Psoas muscle (tissue), 7 donors: ENCODE measurements at regions not wholly inside any gene's neighbourhood (a gene's known extent, or its start where the extent isn't known, plus 50 kb on each side); places are given as distances from the start of the nearest gene placed in this dataset.

ENCODE experiments used
- ATAC-seq, 4 donors: fragments of 200-7000 bp; cut with Tn5 transposase; one replicate each; pipeline ENCODE4 v1.9.1; 2020; ENCODE audit warnings: moderate library complexity in 3 of 4, mild to moderate bottlenecking in 2 of 4
- DNase-seq, 2 donors: peaks; one replicate each; pipeline ENCODE4 v3.0.0-alpha.2; 2020
- H3K27ac ChIP-seq: fragments of 200-600 bp; one replicate; pipeline ENCODE4 v1.8.0; 2022
- H3K27me3 ChIP-seq, 3 donors: fragments of 200-600 bp in 1 of 3; one replicate each; pipeline versions ENCODE4 v1.6.1 to v1.8.0; 2013 to 2022; ENCODE audit warnings: low read length in 2 of 3, mild to moderate bottlenecking in 2 of 3, moderate library complexity in 1 of 3; ENCODE audit not compliant: insufficient read depth in 3 of 3
- H3K36me3 ChIP-seq, 2 donors: fragments of 200-600 bp in 1 of 2; one replicate each; pipeline versions ENCODE4 v1.6.1 to v1.8.0; 2013 to 2022; ENCODE audit warnings: low read depth in 1 of 2, mild to moderate bottlenecking in 1 of 2, moderate library complexity in 1 of 2; ENCODE audit not compliant: insufficient read depth in 1 of 2
- H3K4me1 ChIP-seq: fragments of 200-600 bp; one replicate; pipeline ENCODE4 v1.8.0; 2022
- H3K4me3 ChIP-seq: fragments of 200-600 bp; one replicate; pipeline ENCODE4 v1.8.0; 2022; ENCODE audit warnings: mild to moderate bottlenecking
- H3K9me3 ChIP-seq: fragments of 200-600 bp; one replicate; pipeline ENCODE4 v1.8.0; 2022
- CTCF ChIP-seq: fragments of 200-600 bp; IDR thresholded peaks from one replicate; pipeline ENCODE4 v1.8.0; 2022; ENCODE audit warnings: antibody characterized with exemption
- WGBS, 3 donors: extraction: QIAGEN DNeasy Blood & Tissue Kit; methylation state at CpG; one replicate each; pipeline versions ENCODE4 v1.1.6 to v1.1.7; 2013; 5-methylcytosine and 5-hydroxymethylcytosine counted together
- intact Hi-C, 2 donors: fragments of 100-400 bp; cut with DNase I; formaldehyde crosslinking; loops; one replicate each; pipeline versions ENCODE4 v1.11.0 to v1.14.2; 2022
- donor health status: healthy with polysubstance abuse.
- donor health status: DM: no; HTN: no; CAD: no; lungs with moderate emphysema.
- donor health status: Bipolar disorder and iron deficiency.
- donor health status: healthy.
- donor health status: DM: yes; HTN: yes; CAD: no.
- donor health status: DM: no; HTN: no; CAD: no.
- donor health status: DM: yes; HTN: yes; CAD: no.

- 59 to 64% (median 64%) methylated on average over 7 of the region's 7 CpGs for WGBS, 3 donors
- no peak overlapping the region for H3K27ac ChIP-seq
- H3K4me1 ChIP-seq = no peaks in the 10 kb centered on the region
- H3K27me3 ChIP-seq = no peaks in the 10 kb centered on the region
- intact Hi-C loops = no loop called here
- no peaks in the 10 kb centered on the region for H3K9me3 ChIP-seq
- H3K4me3 ChIP-seq = no peak overlapping the region
- no peak for TF ChIP-seq CTCF
- ATAC-seq (no peak), DNase-seq (no peak)
- H3K36me3 ChIP-seq = no peaks in the 10 kb centered on the region
These were observed 258.0 kb downstream of the FAT3 start for GRCh38 chr11:92482492-92483060.

GRCh38 chr11:92484570-92484969 lies 260.0 kb downstream of the FAT3 start:
- Histone ChIP-seq H3K9me3 (no peaks in the 10 kb centered on the region), H3K27ac (no peak overlapping the region), H3K36me3 (no peaks in the 10 kb centered on the region), H3K4me1 (no peaks in the 10 kb centered on the region), H3K27me3 (no peaks in the 10 kb centered on the region), H3K4me3 (no peak overlapping the region)
- intact Hi-C loops = no loop called here
- no peak for DNase-seq
- no peak for TF ChIP-seq CTCF
- ATAC-seq = no peak
- WGBS, 3 donors = 93 to 97% (median 96%) methylated on average over 4 of the region's 4 CpGs

- DNase-seq = no peak
- H3K27me3 ChIP-seq = no peaks in the 10 kb centered on the region
- WGBS, 3 donors = 77 to 85% (median 81%) methylated on average over 3 of the region's 3 CpGs
These were observed 265.3 kb downstream of the FAT3 start for GRCh38 chr11:92489826-92490399.

GRCh38 chr11:92492372-92492771 lies 267.8 kb downstream of the FAT3 start:
- H3K4me3 ChIP-seq = no peak overlapping the region
- TF ChIP-seq CTCF = no peak
- 79 to 92% (median 86%) methylated on average over 1 of the region's 1 CpG for WGBS, 3 donors

More at GRCh38 chr11:92489826-92490399, 265.3 kb downstream of the FAT3 start:
- intact Hi-C loops = no loop called here
- Histone ChIP-seq H3K36me3 (no peaks in the 10 kb centered on the region), H3K4me3 (no peak overlapping the region), H3K9me3 (no peaks in the 10 kb centered on the region), H3K4me1 (no peaks in the 10 kb centered on the region), H3K27ac (no peak overlapping the region)
- no peak for TF ChIP-seq CTCF
- ATAC-seq = no peak

More at GRCh38 chr11:92492372-92492771, 267.8 kb downstream of the FAT3 start:
- intact Hi-C loops = no loop called here
- Histone ChIP-seq H3K27me3 (no peaks in the 10 kb centered on the region), H3K4me1 (no peaks in the 10 kb centered on the region), H3K9me3 (no peaks in the 10 kb centered on the region), H3K36me3 (no peaks in the 10 kb centered on the region), H3K27ac (no peak overlapping the region)
- ATAC-seq = no peak
- no peak for DNase-seq
